AG09319 (cell line): ENCODE measurements at regions not wholly inside any gene's neighbourhood (a gene's known extent, or its start where the extent isn't known, plus 50 kb on each side); places are given as distances from the start of the nearest gene placed in this dataset.

Experiments used
- DNase-seq: peaks from one replicate; pipeline ENCODE4 v3.0.0-alpha.2; 2010; ENCODE audit warnings: low read depth; ENCODE audit errors: extremely low read depth
- TF ChIP-seq, protein P1 (sequence below): IDR thresholded peaks from 2 replicates; pipeline ENCODE4 v1.5.1; 2011; ENCODE audit warnings: low read depth, mild to moderate bottlenecking, inconsistent platforms, low read length, moderate library complexity

DNA sequence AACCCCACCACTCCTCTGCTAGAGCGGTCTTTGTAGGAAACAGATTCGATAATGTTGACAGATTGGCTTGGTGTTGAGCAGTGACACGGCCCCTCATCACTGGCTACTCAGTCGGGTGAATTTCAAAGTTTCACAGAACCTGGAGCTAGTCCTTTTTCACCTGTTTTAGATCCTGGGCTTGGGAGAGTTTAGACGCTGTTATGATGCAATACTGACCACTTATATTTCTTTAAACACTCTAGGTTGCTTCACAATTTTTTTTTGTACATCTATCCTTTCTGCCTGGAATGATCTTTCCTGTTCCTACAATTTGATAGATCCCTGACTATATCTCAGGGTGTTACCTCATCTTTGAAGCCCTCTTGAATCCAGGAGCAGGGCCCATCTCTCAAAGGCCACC lies 97.1 kb upstream of the ATP10A start:
- DNase-seq, result no peak

DNA sequence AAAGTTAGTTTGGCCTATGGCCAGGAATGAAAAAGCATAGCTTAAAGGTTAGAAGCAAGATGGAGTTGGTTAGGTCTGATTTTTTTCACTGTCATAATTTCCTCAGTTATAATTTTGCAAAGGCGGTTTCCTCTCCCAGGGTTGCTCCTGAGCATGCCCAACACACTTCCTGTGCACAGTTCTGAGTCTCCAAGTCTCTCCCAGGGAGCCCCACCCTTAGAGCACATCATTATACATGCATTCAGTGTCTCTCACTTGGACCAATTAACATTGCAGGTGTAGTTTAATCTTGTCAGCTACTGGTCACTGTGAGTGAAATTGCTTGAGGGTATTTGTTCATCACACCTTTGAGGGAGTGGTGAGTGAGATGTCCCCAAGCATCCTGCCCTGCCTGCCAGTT lies 96.0 kb upstream of the ATP10A start:
- TF ChIP-seq, protein P1, sequence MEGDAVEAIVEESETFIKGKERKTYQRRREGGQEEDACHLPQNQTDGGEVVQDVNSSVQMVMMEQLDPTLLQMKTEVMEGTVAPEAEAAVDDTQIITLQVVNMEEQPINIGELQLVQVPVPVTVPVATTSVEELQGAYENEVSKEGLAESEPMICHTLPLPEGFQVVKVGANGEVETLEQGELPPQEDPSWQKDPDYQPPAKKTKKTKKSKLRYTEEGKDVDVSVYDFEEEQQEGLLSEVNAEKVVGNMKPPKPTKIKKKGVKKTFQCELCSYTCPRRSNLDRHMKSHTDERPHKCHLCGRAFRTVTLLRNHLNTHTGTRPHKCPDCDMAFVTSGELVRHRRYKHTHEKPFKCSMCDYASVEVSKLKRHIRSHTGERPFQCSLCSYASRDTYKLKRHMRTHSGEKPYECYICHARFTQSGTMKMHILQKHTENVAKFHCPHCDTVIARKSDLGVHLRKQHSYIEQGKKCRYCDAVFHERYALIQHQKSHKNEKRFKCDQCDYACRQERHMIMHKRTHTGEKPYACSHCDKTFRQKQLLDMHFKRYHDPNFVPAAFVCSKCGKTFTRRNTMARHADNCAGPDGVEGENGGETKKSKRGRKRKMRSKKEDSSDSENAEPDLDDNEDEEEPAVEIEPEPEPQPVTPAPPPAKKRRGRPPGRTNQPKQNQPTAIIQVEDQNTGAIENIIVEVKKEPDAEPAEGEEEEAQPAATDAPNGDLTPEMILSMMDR, result no peak
- DNase-seq, result no peak

More for the DNA sequence above, 97.1 kb upstream of the ATP10A start:
- TF ChIP-seq, protein P1, result no peak

DNA sequence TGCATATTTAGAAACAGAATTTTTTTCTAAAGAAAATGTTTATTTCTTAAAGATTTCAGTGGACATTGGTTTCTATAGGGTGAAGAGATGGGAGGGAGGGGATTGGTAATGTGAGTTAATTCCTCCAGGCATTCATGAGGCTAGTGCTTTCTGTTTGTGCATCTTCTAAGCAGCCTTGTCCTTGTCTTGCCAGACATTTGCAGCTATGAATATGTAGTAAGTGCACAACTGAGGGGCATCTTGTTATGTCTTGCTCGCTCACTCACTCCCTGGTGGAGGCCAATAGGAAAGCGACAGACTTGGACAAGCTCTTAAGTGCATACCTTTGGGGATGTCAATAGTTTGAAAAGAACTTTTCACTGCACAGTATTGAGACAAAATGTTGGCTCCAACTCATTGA lies 92.5 kb upstream of the ATP10A start:
- no peak for DNase-seq
- TF ChIP-seq, protein P1, result no peak

DNA sequence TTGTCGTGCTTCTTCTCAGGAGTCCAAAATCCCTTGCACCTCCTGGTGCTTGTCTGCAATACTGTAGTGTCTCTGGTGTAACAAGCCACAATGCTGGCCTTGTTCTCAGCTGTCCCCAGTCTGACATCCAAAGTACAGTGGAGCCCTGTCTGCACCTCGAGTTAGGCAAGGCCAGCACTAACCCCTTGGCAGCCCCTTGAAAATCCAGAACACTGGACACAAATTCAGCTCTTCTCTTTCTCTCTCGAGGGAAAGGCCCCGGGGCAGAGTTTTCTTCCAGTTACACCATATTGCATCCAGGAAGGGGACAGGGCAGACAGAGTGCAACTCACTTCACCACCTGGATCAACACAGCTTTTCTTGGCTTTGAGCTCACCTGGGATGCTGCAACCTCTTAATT lies 91.3 kb upstream of the ATP10A start:
- DNase-seq, result no peak
- TF ChIP-seq, protein P1, result no peak

DNA sequence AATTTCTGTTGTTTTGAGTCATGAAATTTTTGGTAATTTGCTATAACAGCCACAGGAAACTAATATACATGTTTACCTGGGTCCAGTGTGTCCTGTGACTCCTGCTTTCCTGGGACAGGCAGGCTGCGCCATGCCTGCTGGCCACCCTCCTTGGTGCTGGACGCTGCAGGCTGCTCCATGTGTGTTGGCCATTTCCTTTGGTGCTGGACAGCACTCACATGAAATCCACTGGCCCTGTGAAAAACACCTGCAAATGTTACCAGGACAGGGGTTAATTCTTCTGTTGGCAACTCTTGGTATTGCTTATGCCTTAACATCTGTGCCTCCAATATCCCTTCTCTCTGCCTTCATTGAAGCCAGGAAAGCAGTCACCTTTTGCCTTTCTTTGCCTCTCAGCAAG lies 86.9 kb upstream of the ATP10A start:
- TF ChIP-seq, protein P1, result no peak
- DNase-seq, result no peak

DNA sequence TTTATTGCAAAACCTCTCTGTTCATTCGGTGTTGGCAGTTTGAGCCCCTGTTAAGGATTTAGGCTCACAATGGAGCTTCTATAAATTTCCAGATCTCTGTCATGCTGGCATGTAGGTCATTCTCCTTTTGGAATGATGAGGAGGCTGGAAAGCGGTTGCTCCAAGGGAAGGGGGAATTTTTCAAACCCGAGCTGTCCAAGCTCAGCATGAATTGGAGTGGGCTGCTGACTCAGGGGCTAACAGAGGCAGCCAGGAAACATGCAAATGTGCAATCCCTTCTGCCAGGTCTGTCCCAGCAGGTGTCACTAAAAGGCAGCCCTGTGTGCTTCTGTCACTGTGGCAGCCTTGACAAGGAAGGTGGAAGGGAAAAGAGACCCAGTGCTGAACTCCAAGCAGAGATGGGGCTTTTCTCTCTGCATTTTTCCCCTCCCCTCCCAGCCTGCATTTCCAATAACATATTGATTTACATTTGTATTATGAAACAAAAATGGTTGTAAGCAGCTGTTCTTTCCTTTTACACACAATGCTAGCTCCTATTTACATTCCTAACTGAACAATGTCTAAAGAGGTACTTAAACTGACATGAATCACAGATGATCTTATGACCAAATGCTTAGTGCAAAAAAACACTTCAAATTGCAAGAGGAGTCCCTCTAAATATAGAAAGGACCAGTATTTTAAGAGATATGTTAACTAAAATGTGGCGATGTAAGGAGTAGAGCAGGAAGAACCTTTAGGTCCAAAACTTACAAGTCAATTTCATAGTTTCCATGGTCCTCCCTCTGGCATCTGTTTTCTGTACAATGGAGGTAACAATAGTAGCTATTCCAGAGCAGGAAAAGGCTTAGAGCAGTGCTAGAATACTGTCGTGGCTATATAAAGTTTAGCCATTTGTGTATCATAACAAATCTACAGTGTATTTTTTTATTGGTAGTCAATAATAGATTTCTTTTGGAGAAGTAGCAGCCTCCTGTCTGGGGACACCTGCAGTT lies 84.5 kb upstream of the ATP10A start:
- DNase-seq, result no peak
- TF ChIP-seq, protein P1, result no peak

DNA sequence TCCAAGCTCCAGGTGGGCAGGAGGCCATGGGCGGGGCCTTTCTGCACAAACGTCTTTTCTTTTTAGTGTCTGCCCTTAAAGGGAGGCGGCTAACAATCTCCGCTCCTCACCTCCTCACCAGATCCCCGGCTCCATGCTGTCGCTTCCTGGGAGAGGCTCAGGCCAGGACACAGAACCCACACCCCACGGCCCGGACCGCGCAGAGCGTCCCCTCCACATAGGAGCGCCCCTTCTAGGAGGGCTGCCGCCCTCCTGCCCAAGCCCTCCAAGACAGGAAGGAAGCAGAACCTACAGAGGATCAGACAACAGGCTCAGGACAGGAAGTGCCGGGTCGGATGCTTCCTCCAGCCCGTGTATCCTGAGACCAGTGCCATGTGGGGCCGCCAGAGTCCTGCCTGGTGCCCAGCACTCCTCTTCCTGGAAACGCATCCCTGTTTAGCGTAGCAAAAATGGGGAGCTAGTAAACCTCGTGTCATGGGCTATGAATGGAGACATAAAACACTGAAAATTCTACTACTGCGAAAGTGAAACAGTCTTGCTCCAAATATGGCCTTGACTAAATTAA lies 83.2 kb upstream of the ATP10A start:
- TF ChIP-seq, protein P1, result no peak

More for the DNA sequence above, 83.2 kb upstream of the ATP10A start:
- no peak for DNase-seq
